HL-60 (cell line): ENCODE measurements at regions not wholly inside any gene's neighbourhood (a gene's known extent, or its start where the extent isn't known, plus 50 kb on each side); places are given as distances from the start of the nearest gene placed in this dataset.

ENCODE experiments used
- POLR2AphosphoS5 ChIP-seq: IDR thresholded peaks from 2 replicates; pipeline ENCODE4 v1.6.1; 2012; ENCODE audit warnings: low read depth
- REST ChIP-seq: IDR thresholded peaks from 2 replicates; pipeline ENCODE4 v1.6.1; 2012; ENCODE audit warnings: low read depth; ENCODE audit not compliant: insufficient replicate concordance
- SPI1 ChIP-seq: IDR thresholded peaks from 2 replicates; pipeline ENCODE4 v1.6.1; 2012; ENCODE audit warnings: low read depth, mild to moderate bottlenecking, borderline replicate concordance
- TF ChIP-seq, protein P1 (sequence below): IDR thresholded peaks from one replicate; pipeline ENCODE4 v1.5.1; 2011; ENCODE audit warnings: low read length, control low read depth, inconsistent platforms; ENCODE audit not compliant: insufficient read depth

DNA sequence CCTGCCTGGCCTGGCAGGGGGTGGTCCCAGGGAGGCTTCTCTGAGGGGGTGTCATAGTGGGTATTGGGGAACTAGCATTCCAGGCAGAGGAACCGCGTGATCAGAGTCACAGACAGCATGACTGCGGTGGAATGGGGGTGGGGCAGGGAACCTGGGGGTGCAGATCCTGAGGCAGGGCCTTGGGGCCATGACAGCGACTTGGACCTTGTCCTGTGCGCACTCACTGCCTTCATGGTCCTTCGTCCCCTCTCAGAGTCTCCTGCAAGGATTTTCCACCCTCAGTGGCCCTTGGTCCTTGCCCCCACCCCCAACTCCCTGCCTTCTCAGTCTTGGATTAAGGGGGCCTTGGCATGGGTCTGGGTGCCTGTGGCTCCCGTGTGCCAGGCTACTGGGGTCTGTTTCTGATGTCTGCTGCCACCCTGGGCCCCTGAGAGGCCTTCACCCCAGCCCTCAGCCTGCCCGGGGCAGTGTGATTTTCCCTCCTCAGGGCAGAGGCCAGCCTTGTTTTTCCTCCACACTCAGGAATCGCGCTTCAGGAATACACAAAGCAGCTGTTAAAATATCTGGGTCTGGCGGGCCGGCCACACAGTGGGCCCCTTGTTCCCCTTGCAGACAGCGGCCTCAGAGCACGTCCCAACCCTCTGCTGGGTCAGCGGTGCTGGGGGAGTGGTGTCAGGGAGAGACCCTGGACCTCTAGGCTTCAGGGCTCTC lies 51.6 kb downstream of the GLI2 start:
- TF ChIP-seq POLR2AphosphoS5 (no peak), SPI1 (no peak), REST (no peak)
- TF ChIP-seq, protein P1, sequence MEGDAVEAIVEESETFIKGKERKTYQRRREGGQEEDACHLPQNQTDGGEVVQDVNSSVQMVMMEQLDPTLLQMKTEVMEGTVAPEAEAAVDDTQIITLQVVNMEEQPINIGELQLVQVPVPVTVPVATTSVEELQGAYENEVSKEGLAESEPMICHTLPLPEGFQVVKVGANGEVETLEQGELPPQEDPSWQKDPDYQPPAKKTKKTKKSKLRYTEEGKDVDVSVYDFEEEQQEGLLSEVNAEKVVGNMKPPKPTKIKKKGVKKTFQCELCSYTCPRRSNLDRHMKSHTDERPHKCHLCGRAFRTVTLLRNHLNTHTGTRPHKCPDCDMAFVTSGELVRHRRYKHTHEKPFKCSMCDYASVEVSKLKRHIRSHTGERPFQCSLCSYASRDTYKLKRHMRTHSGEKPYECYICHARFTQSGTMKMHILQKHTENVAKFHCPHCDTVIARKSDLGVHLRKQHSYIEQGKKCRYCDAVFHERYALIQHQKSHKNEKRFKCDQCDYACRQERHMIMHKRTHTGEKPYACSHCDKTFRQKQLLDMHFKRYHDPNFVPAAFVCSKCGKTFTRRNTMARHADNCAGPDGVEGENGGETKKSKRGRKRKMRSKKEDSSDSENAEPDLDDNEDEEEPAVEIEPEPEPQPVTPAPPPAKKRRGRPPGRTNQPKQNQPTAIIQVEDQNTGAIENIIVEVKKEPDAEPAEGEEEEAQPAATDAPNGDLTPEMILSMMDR = no peak
